Thoracic aorta (tissue), 2 donors: ENCODE measurements at regions not wholly inside any gene's neighbourhood (a gene's known extent, or its start where the extent isn't known, plus 50 kb on each side); places are given as distances from the start of the nearest gene placed in this dataset.
A peak's percentile ranks its signal among the peaks of the same experiment; 100 is the strongest.

ENCODE experiments used
- ATAC-seq: fragments of 150-250 bp; one replicate; pipeline ENCODE4 v1.8.0; 2017; ENCODE audit warnings: low read depth; ENCODE audit not compliant: insufficient number of reproducible peaks, low FRiP score
- DNase-seq: peaks from one replicate; pipeline ENCODE4 v3.0.0-alpha.2; 2020; ENCODE audit warnings: low spot score
- H3K27ac ChIP-seq, 2 donors: fragments of 200-600 bp; sonication (generic); 1 replicate in 1 of 2; 2 replicates in 1 of 2; pipeline ENCODE4 v1.5.1; 2016; ENCODE audit warnings: mild to moderate bottlenecking in 2 of 2, moderate library complexity in 2 of 2
- H3K27me3 ChIP-seq: fragments of 200-600 bp; sonication (generic); replicated peaks from 2 replicates; pipeline ENCODE4 v1.6.0; 2016; ENCODE audit warnings: mild to moderate bottlenecking; ENCODE audit not compliant: insufficient read depth
- H3K36me3 ChIP-seq: fragments of 200-600 bp; sonication (generic); one replicate; pipeline ENCODE4 v1.5.1; 2016
- H3K4me1 ChIP-seq, 2 donors: fragments of 200-600 bp; sonication (generic); 1 replicate in 1 of 2; 2 replicates in 1 of 2; pipeline versions ENCODE4 v1.5.1 to v1.6.0; 2016; ENCODE audit warnings: low read depth in 2 of 2, mild to moderate bottlenecking in 1 of 2; ENCODE audit not compliant: control insufficient read depth in 1 of 2
- H3K4me3 ChIP-seq: fragments of 200-600 bp; sonication (generic); 2 replicates; pipeline ENCODE4 v1.5.1; 2016; ENCODE audit warnings: mild to moderate bottlenecking
- H3K9me3 ChIP-seq: fragments of 200-600 bp; sonication (generic); 2 replicates; pipeline ENCODE4 v1.5.1; 2016
- CTCF ChIP-seq: fragments of 200-600 bp; sonication (generic); IDR thresholded peaks from one replicate; pipeline ENCODE4 v1.5.1; 2019; ENCODE audit warnings: antibody characterized with exemption

GRCh38 chr17:77602883-77603640, 355.4 kb upstream of the TNRC6C start:
- peak overlapping the region; percentile 58 for H3K4me3 ChIP-seq
- H3K27me3 ChIP-seq, result no peaks in the 10 kb centered on the region
- ATAC-seq (no peak), DNase-seq (no peak)
- no peak for TF ChIP-seq CTCF
- H3K27ac ChIP-seq, result peak overlapping the region; percentile 96 to 99
- no peaks in the 10 kb centered on the region for H3K9me3 ChIP-seq
- no peaks in the 10 kb centered on the region for H3K36me3 ChIP-seq
- peaks cover 31 to 67% of the 10 kb centered on the region in 2 donors for H3K4me1 ChIP-seq

GRCh38 chr17:77604301-77604972, 354.1 kb upstream of the TNRC6C start:
- Histone ChIP-seq H3K4me1 (peaks cover 31 to 62% of the 10 kb centered on the region in 2 donors), H3K27me3 (no peaks in the 10 kb centered on the region), H3K27ac (peak overlapping the region; percentile 96 to 99), H3K9me3 (no peaks in the 10 kb centered on the region), H3K36me3 (no peaks in the 10 kb centered on the region), H3K4me3 (no peak overlapping the region)
- no peak for ATAC-seq
- TF ChIP-seq CTCF, result no peak
- no peak for DNase-seq

GRCh38 chr17:77604973-77605313, 353.6 kb upstream of the TNRC6C start:
- peak overlapping the region; percentile 96 to 99 for H3K27ac ChIP-seq
- H3K27me3 ChIP-seq, result no peaks in the 10 kb centered on the region
- peaks cover 33 to 62% of the 10 kb centered on the region in 2 donors for H3K4me1 ChIP-seq
- H3K4me3 ChIP-seq, result no peak overlapping the region
- H3K9me3 ChIP-seq, result no peaks in the 10 kb centered on the region
- DNase-seq (no peak), ATAC-seq (no peak)
- TF ChIP-seq CTCF, result no peak
- H3K36me3 ChIP-seq, result no peaks in the 10 kb centered on the region

GRCh38 chr17:77606146-77606864, 352.2 kb upstream of the TNRC6C start:
- Histone ChIP-seq H3K9me3 (no peaks in the 10 kb centered on the region), H3K36me3 (no peaks in the 10 kb centered on the region), H3K27me3 (no peaks in the 10 kb centered on the region), H3K27ac (peak overlapping the region in 1 of 2 donors; percentile 1), H3K4me1 (peaks cover 20 to 60% of the 10 kb centered on the region in 2 donors), H3K4me3 (no peak overlapping the region)
- ATAC-seq (no peak), DNase-seq (no peak)
- TF ChIP-seq CTCF, result no peak

- H3K27me3 ChIP-seq, result no peaks in the 10 kb centered on the region
- H3K36me3 ChIP-seq, result no peaks in the 10 kb centered on the region
- H3K9me3 ChIP-seq, result no peaks in the 10 kb centered on the region
- TF ChIP-seq CTCF, result no peak
- H3K4me1 ChIP-seq, result peaks cover 18 to 56% of the 10 kb centered on the region in 2 donors
- no peak overlapping the region for H3K4me3 ChIP-seq
- DNase-seq (no peak), ATAC-seq (no peak)
- H3K27ac ChIP-seq, result no peak overlapping the region
Measured at GRCh38 chr17:77606865-77607210, 351.7 kb upstream of the TNRC6C start.
